CD4-positive, alpha-beta T cell (primary cell): ENCODE measurements at regions not wholly inside any gene's neighbourhood (a gene's known extent, or its start where the extent isn't known, plus 50 kb on each side); places are given as distances from the start of the nearest gene placed in this dataset.
A peak's percentile ranks its signal among the peaks of the same experiment; 100 is the strongest.
"Not testable (repeated sequence)": the region's sequence is repeated elsewhere in the genome, so short reads cannot be mapped to it uniquely, and the experiment has no call there.

ENCODE experiments used
- ATAC-seq: fragments of 200-7000 bp; cut with Tn5 transposase; one replicate; pipeline ENCODE4 v1.10.0; 2022; ENCODE audit warnings: mild to moderate bottlenecking; ENCODE audit not compliant: poor library complexity
- CTCF ChIA-PET: fragments of 350-600 bp; sonication (Branson Sonifier 250); formaldehyde crosslinking; loops from one replicate; lab custom pipeline; 2021; ENCODE audit warnings: antibody characterized with exemption, inconsistent platforms; lab: Charles Lee
- POLR2A ChIA-PET: fragments of 350-600 bp; sonication (Branson Sonifier 250); formaldehyde crosslinking; loops from one replicate; lab custom pipeline; 2021; ENCODE audit warnings: antibody characterized with exemption, inconsistent platforms; lab: Charles Lee
- DNase-seq, 14 experiments: peaks; one replicate each; pipeline ENCODE4 v3.0.0-alpha.2; 2013 to 2020; ENCODE audit warnings: mixed read lengths in 2 of 14
- H3K27ac ChIP-seq, 2 donors: one replicate each; pipeline versions ENCODE4 v1.5.1 to v1.7.0; 2013; ENCODE audit warnings: low read length in 2 of 2, low read depth in 1 of 2, mild to moderate bottlenecking in 1 of 2
- H3K27me3 ChIP-seq, 2 experiments: 1 replicate in 1 of 2; 2 replicates in 1 of 2; pipeline versions ENCODE4 v1.6.1 to v1.7.0; 2013; ENCODE audit warnings: low read length in 2 of 2, control low read depth in 1 of 2, mild to moderate bottlenecking in 1 of 2, moderate library complexity in 1 of 2; ENCODE audit not compliant: insufficient read depth in 2 of 2, control insufficient read depth in 1 of 2
- H3K36me3 ChIP-seq: one replicate; pipeline ENCODE4 v1.6.1; 2013; ENCODE audit warnings: low read length, control low read depth; ENCODE audit not compliant: insufficient read depth
- H3K4me1 ChIP-seq: one replicate; pipeline ENCODE4 v1.6.1; 2013; ENCODE audit warnings: low read length, control low read depth; ENCODE audit not compliant: insufficient read depth
- H3K4me3 ChIP-seq: one replicate; pipeline ENCODE4 v1.5.1; 2013; ENCODE audit warnings: mild to moderate bottlenecking, low read length, moderate library complexity
- H3K9me3 ChIP-seq, 2 experiments: 1 replicate in 1 of 2; 2 replicates in 1 of 2; pipeline versions ENCODE4 v1.6.1 to v1.7.0; 2013; ENCODE audit warnings: low read length in 2 of 2, mild to moderate bottlenecking in 2 of 2, control low read depth in 1 of 2, moderate library complexity in 1 of 2; ENCODE audit not compliant: control insufficient read depth in 1 of 2, insufficient read depth in 1 of 2
- H3K27ac Mint-ChIP-seq: one replicate; pipeline ENCODE4 v1.8.0; 2020; ENCODE audit warnings: mixed read lengths
- H3K27me3 Mint-ChIP-seq: one replicate; pipeline ENCODE4 v1.8.0; 2021; ENCODE audit warnings: mixed read lengths
- H3K36me3 Mint-ChIP-seq: one replicate; pipeline ENCODE4 v1.8.0; 2021; ENCODE audit warnings: low read depth, mixed read lengths
- H3K4me1 Mint-ChIP-seq: one replicate; pipeline ENCODE4 v1.8.0; 2021; ENCODE audit warnings: low read depth, mixed read lengths
- H3K4me3 Mint-ChIP-seq: one replicate; pipeline ENCODE4 v1.8.0; 2020; ENCODE audit warnings: mild to moderate bottlenecking, mixed read lengths
- H3K9me3 Mint-ChIP-seq: one replicate; pipeline ENCODE4 v1.8.0; 2020; ENCODE audit warnings: mixed read lengths
- CTCF ChIP-seq: fragments of 200-600 bp; IDR thresholded peaks from one replicate; pipeline ENCODE4 v1.8.0; 2022; ENCODE audit warnings: antibody characterized with exemption, mild to moderate bottlenecking
- intact Hi-C, 2 experiments: fragments of 100-400 bp; cut with DNase I in 1 of 2; cut with micrococcal nuclease in 1 of 2; formaldehyde crosslinking; loops; one replicate each; pipeline versions ENCODE4 v1.15.1 to v1.9.0; 2023 to 2025; cut with DNase I, micrococcal nuclease

GRCh38 chr17:45573924-45574770, 83.6 kb upstream of the PLEKHM1 start:
- no peak for TF ChIP-seq CTCF
- Histone ChIP-seq H3K4me3 (no peak overlapping the region), H3K9me3 (no peaks in the 10 kb centered on the region), H3K27me3 (no peaks in the 10 kb centered on the region), H3K4me1 (peaks cover 29% of the 10 kb centered on the region), H3K36me3 (peaks cover 39% of the 10 kb centered on the region), H3K27ac (no peak overlapping the region)
- no peak overlapping the region for H3K27ac Mint-ChIP-seq
- peaks cover 29% of the 10 kb centered on the region for H3K36me3 Mint-ChIP-seq
- no peak for ATAC-seq
- POLR2A ChIA-PET = no interaction called here
- CTCF ChIA-PET = no interaction called here
- no peak overlapping the region for H3K4me3 Mint-ChIP-seq
- H3K9me3 Mint-ChIP-seq = no peaks in the 10 kb centered on the region
- intact Hi-C loops = no loop called here
- peaks cover 27% of the 10 kb centered on the region for H3K4me1 Mint-ChIP-seq
- no peaks in the 10 kb centered on the region for H3K27me3 Mint-ChIP-seq
- no peak for DNase-seq

GRCh38 chr17:45575126-45575885, 84.8 kb upstream of the PLEKHM1 start:
- Histone ChIP-seq H3K36me3 (peaks cover 44% of the 10 kb centered on the region), H3K4me1 (peaks cover 36% of the 10 kb centered on the region), H3K9me3 (no peaks in the 10 kb centered on the region), H3K27me3 (no peaks in the 10 kb centered on the region), H3K27ac (no peak overlapping the region), H3K4me3 (no peak overlapping the region)
- peaks cover 34% of the 10 kb centered on the region for H3K36me3 Mint-ChIP-seq
- H3K27ac Mint-ChIP-seq = peak overlapping the region; percentile 4
- no peak overlapping the region for H3K4me3 Mint-ChIP-seq
- H3K27me3 Mint-ChIP-seq = no peaks in the 10 kb centered on the region
- TF ChIP-seq CTCF = no peak
- ChIA-PET CTCF (no interaction called here), POLR2A (no interaction called here)
- ATAC-seq (no peak), DNase-seq (no peak)
- H3K4me1 Mint-ChIP-seq = peaks cover 39% of the 10 kb centered on the region
- intact Hi-C loops = no loop called here
- no peaks in the 10 kb centered on the region for H3K9me3 Mint-ChIP-seq

DNA sequence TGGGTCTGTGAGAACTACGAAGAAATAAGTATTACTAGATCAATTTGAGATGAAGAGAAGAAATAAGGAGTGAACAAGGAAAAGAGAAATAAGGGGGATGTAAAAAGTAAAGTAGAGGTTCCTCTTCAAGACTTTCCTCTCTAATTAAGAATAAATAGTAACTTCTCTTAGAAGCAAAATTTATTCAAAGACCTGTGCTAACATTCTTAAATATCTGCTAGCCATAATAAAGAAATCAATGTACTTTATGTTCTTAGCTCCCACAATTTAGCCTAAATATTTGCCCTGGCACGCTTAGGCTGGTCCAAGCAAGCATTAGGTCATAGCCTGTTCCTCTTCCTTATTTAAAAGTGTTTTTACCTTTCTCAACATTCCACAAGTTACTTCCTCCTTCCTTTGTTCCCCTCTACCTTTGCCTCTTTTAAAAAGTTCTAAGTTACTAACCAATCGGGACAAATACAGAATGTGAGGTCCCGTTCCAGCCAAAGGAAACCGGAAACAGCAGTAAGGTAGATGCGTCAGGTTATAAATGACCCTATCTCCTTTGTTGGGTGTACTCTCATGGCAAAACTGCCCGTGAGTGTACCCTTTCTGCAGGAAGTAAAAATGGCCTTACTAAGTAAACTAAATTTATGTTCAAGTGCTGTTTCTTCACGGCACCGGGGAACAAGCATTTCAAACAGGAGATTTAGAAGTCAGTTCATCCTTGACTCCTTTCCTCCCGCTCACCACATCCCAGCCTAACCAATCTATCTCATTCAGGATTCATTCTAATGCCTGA, 86.2 kb upstream of the PLEKHM1 start:
- H3K9me3 Mint-ChIP-seq, H3K27me3 ChIP-seq, CTCF ChIA-PET, H3K4me3 ChIP-seq, H3K27ac ChIP-seq, intact Hi-C loops, DNase-seq, H3K27me3 Mint-ChIP-seq, ATAC-seq, H3K4me3 Mint-ChIP-seq, H3K9me3 ChIP-seq, POLR2A ChIA-PET, H3K27ac Mint-ChIP-seq: not testable (repeated sequence)
- H3K36me3 Mint-ChIP-seq = peaks cover 35% of the 10 kb centered on the region
- H3K36me3 ChIP-seq = peaks cover 54% of the 10 kb centered on the region
- peaks cover 39% of the 10 kb centered on the region for H3K4me1 Mint-ChIP-seq
- H3K4me1 ChIP-seq = peaks cover 44% of the 10 kb centered on the region
